Left cardiac atrium (tissue), 4 donors: ENCODE measurements at regions not wholly inside any gene's neighbourhood (a gene's known extent, or its start where the extent isn't known, plus 50 kb on each side); places are given as distances from the start of the nearest gene placed in this dataset.
"Not testable (repeated sequence)": the region's sequence is repeated elsewhere in the genome, so short reads cannot be mapped to it uniquely, and the experiment has no call there.

Source experiments
- ATAC-seq, 2 donors: fragments of 200-7000 bp; cut with Tn5 transposase; one replicate each; pipeline ENCODE4 v1.9.1; 2020; ENCODE audit warnings: mild to moderate bottlenecking in 2 of 2, moderate library complexity in 2 of 2
- DNase-seq: peaks from one replicate; pipeline ENCODE4 v3.0.0-alpha.2; 2020
- intact Hi-C, 2 donors: fragments of 100-400 bp; cut with DNase I; formaldehyde crosslinking; loops; one replicate each; pipeline versions ENCODE4 v1.14.1 to v1.15.1; 2022 to 2023
- donor health status: DM: no; HTN: yes; CAD: no.
- donor health status: DM: no; HTN: yes; CAD: no; lungs with severe emphysema.
- donor health status: DM: yes; HTN: yes; CAD: no.
- donor health status: Dilated cardiomyopathy.

DNA sequence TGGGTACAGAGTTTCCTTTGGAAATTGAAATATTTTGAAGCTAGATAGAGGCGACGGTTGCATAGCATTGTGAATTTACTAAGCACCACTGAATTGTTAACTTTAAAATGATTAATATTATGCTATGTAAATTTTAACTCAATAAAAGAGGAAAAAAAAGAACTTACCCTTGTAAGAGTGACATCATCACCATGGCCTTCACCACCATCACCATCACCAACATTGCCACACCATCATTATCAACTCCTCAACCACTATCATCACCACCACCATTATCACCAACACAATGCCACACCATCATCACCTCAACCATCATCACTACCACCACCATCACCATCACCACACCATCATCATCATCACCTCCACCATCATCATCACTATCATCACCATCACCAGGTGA, 113.9 kb downstream of the TUBA3C start:
- no peak for ATAC-seq
- DNase-seq = no peak
- intact Hi-C loops = no loop called here

DNA sequence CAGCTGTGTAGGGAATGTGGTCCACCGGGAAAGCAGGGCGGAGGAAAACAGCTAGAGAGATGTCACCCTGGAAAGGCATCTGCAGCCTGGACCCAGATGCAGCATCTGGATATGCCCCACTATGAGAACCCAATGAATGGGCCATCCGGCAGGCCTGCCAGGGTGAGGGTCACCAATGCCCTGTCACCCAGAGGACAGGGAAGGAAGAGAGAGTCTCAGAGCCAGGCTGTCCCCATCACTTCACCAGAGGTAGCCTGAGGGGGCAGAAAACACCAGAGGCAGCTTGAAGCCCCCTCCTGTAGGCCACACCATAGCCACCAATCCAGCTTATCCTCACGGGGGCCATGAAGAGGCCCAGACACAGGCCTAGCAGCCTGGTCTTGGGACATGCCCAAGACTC, 118.8 kb downstream of the TUBA3C start:
- no peak for ATAC-seq
- DNase-seq = no peak
- intact Hi-C loops = no loop called here

DNA sequence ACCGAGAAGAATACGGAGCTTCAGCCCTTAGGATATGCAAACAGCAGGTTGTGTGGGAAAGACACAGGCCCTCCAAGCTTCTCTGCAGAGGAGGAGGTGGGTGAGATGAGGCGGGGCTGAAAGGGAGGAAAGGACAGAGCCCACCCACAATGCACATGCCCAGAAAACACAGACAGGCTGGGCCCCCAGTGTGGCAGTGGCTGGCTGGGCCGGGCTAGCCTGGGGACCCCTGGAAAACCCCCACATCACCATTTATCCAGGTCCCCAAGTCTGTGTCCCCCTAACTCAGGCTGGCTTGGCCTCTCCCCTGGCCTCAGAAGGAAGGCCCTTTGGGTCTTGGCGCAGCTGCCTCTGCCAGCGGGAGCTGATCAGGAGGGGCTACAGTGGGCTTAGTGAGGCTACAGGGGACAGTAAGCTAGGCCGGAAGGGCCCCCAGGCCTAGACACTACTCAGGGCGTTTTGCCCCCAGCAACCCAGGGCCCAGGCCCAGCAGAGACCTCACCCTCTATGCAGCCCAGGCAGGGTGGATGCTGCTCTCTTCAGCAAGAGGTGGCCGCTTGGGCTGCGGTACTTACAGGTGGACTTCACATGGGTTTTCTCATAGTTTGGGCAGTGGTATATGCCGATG, 119.5 kb downstream of the TUBA3C start:
- ATAC-seq = no peak
- DNase-seq = no peak

DNA sequence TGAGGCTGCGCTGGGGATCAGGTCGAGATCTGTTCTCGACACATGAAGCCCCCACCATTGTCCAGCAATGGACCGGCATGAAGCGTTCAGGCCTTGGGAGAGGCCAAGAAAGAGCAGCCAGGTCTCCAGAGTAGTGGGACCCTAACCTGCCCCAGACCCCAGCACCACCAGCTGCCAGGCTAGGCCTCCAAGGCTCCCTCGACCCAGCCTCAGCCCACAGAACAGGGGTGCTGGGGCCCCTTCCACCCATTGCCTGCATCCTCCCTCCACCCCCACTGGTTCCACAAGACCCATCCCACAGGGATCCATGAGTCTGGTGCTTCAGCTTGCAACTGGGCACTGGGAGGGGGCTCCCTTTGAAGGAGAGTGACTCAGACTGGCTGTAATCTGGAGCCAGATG, 120.3 kb downstream of the TUBA3C start:
- ATAC-seq (no peak), DNase-seq (no peak)
- intact Hi-C loops = no loop called here

More for the DNA sequence above, 119.5 kb downstream of the TUBA3C start:
- intact Hi-C loops = no loop called here

DNA sequence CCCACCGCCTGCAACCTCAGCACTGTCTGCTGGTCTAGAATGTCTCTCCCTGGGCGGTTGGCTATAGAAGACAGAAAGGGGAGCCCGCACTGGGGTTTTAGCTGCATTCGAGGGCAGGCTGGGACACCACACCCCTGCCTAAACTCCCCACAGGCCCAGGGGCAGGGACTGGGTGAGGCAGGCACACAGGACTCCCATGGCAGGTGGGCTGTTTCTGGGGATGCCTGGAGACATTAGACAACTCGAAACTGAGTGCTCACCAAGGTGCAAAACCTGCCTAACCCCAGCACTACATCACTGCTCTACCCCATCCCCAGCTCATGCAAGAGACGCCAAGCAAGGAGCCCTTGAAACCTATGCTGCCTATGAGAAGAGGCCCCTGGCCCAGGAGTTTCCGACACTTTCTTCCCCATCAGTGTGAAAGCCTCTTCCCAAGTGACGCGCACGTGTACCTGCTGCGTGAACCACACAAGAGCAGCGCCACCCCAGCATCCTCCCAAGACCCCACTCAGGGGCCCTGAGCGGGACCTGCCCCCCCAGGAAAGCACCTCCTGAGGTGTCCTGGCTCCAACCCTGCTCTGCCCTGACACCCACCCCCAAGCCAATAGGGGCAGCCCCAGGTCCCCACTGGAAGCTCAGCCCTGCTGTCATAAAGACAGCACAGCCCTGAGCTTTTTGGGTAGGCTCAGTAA, 121.2 kb downstream of the TUBA3C start:
- ATAC-seq = no peak
- DNase-seq = no peak
- intact Hi-C loops = no loop called here

DNA sequence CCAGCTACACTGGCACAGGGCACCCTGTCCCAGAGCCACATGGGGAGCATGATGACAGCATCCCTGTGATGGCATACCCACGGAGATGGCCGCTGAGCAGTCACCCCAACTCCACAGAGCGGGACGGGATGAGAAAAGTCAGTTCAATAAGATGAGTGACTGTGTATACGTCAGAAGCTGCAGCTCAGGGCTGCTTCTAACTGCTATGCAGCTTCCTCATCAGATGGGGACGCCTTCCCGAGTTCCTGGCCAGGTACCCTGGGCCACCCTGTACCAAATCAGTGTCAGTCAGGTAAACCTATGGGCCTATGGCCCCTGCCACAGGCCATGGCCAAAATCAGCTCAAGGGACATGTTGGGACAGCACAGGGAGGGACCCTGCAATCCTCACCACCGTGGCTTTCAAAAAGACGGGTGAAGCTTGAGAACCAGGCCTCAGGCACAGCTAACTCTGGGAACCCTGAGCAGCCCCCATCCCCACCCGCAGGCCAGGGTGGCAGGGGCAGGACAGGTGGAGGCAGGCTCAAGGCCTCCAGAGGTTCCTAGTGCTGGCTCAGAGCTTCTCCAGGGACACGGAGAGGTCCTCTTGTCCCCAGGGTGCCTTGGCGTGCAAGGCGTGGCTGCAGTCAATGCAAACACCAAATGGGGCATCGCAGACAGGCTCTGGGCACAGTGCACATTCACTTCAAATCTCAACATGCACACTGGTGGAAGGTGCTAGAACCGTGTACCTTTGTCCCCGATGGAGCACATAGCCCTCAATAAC, 122.4 kb downstream of the TUBA3C start:
- DNase-seq (no peak), ATAC-seq (no peak)
- intact Hi-C loops = no loop called here

DNA sequence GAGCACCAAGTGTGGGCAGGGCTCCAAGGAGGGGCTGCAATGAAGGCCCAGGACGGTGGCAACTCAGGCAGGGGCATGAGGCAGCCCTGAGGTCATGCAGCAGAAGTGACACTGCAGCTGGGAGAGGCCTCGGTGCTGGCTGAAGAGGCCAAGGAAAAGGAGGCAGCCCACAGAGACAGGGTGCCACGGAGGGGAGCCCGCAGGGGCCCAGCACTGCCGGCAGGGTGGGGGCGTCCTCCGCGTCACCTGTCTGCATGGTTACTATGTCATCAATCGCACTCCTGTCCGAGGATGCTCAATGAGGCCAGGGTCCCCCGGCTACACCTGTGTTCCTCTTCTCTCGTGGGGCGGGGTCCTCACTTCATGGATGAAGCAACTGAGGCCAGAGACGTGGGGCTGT, 123.1 kb downstream of the TUBA3C start:
- intact Hi-C loops = no loop called here
- DNase-seq (no peak), ATAC-seq (no peak)

DNA sequence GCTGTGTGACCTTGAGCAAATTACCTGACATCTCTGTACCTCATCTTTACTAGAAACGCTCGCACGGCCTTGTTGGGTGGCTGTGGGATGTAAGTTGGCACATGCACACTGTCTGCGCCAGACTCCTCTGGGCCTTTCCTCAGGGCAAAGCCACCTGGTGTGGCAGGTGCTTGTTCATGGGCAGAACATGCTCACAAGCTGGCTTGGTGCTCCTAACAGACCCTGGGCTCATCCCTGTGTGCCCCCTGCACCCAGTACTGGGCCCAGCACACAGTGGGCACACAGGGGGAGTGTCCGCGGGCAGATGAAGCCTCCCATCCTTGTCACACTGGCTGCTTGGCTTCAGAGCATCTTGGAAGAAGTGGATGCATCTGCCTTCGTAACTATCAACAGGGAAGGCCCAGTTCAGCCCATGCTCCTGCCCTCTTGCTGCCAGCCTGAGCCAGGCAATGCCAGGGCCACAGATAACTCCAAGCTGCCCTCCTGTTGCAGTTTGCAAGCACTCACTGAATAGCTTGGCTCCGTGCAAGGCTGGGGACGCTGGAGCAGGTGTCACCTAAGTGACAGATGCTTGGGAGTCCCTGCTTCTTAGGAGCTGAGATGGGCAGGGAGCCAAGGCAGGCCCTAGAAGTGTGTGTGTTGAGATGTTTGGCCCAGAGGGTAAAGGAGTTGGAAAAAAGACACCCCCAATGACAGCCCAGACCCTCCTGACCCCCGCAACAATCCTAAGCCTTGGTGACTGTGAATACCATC, 123.9 kb downstream of the TUBA3C start:
- intact Hi-C loops = no loop called here
- ATAC-seq (no peak), DNase-seq (no peak)

DNA sequence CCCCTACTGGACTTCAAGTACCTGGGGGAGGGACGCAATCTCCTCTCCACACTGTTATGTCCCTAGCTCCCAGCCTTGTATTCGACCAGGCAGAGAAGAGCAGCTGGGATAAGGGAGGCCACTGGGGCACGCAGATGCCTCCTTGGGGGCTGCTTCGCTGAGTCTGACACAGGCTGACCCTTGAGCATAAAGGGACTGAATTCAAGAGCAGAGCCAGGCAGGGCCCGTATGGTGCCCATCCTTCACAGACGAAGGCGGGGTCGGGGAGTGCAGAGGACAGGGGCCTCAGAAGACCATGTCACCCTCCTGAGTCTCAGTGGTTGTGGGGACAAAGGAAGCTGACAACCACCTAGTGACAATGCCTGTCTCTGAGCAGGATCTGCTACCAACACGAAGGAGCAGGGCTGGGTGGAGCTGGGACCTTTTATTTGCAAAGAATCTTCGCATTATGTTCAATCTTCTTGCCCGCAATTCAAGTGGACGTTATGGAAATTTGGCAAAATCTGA, 124.6 kb downstream of the TUBA3C start:
- DNase-seq = no peak
- intact Hi-C loops = no loop called here
- ATAC-seq = no peak

DNA sequence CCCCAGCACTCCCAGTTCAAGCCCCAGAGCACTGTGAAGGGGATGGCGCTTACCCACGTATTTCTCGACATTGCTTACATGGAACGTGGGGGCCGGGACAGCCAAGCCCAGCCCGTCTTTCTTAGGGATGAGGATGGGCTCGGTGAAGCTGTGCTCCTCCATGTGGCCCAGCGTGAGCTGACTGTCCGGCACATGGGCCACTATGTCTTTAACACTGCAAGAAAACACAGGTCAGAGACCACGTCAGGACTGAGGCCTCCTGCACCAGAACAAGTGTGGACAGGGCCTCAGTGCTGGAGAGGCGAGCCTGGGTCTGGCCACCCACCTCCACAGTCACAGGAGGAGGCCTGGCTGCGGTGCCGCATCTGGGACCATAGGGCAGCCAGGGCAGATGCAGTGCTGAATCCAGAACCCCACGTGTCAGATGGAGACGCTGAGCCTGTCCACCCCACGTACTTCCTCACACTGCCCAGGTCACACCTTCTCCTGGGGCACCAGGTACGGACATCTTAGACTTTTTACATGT, 125.2 kb downstream of the TUBA3C start:
- intact Hi-C loops = no loop called here
- DNase-seq (no peak), ATAC-seq (no peak)

DNA sequence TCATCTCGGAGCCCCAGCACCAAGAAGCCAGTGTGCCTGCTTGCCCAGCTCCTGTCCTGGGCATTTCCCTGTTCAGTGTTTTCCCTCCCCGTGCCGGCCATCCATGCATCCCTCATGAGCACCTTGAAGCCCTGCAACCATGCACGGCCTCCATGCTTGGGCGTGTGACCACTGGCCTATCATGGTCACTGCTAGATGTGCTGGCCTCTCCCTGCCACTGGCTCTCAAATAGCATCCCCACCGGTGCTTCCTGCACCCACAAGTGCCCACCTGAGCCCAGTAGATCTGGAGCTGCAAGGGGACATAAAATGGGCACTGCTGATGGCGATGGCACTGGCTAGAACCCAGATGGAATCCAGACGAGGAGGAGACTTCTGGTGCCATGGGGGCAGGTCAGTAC, 126.0 kb downstream of the TUBA3C start:
- intact Hi-C loops = no loop called here
- no peak for ATAC-seq
- no peak for DNase-seq

DNA sequence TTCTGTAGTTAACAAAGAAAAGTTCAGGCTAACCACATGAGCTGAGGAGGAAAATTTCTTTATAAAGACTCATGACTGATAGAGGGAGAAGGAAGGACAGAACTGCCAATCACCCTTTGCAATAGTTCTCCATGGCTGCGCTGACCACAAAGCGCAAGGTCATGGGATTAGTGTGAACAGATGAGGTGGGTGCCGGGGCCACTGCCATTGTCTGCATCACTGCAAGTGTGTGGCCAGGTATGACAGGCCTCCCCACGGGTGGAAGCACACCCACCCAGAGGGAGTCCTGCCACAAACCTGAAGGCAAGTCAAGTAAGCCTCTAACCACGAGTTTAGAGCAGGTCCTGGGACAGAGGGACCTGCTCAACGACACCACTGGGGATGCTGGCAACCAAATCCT, 128.1 kb downstream of the TUBA3C start:
- intact Hi-C loops = no loop called here
- no peak for ATAC-seq
- DNase-seq = no peak

DNA sequence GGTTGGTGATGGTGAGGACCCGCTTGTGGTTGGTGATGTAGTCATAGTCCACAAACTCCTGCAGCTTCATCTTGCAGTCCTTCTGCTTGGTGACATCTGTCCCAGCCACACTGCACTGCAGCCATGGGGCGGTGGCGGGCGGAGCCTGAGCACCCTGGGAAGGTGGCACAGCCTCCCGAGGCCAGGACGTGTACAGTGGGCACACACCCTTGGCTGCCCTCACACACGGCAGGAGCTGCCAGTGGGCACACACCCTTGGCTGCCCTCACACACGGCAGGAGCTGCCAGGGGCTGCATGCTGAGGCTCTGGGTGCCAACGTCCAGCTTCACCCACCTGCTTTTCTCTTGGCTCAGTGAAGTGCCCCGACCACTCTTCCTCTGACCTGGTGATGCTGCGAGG, 128.7 kb downstream of the TUBA3C start:
- no peak for DNase-seq
- intact Hi-C loops = no loop called here
- no peak for ATAC-seq

DNA sequence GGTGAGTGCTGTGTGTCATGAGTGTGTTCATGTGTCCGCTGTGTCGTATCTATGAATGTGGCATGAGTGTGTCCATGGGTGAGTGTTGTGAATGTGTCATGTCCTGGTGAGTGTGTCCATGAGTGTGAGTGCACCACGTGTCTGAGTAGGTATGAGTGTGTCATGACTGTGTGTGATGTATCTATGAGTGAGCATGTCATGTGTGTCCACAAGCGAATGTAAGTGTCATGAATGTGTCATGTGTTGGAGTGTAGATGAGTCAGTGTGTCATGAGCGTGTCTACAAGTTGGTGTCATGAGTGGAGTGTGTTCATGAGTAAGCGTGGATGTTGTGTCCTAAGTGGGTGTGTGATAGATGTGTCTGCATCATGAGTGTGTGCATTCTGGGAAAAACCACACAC, 129.4 kb downstream of the TUBA3C start:
- intact Hi-C loops = no loop called here
- ATAC-seq = no peak

DNA sequence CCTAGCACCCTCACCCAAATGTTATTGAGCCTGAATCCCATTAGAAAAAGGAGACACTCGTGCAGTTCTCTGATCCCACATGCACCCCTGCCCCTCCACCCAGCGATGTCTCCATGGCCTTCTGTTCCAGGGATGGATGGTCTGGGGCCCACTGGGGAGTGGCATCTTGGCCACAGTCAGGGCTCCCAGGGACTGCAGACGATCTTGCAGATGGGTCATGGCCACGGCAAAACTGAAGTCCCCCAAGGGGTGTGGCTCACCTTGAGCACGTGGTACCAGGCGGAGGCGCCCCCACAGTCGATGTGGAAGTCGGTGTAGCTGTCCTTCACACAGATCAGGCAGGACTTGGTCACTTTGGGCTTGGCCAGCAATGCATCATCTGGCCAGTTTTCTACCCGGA, 130.7 kb downstream of the TUBA3C start:
- no peak for ATAC-seq
- intact Hi-C loops = no loop called here
- DNase-seq = no peak

More for the DNA sequence above, 129.4 kb downstream of the TUBA3C start:
- DNase-seq = no peak

DNA sequence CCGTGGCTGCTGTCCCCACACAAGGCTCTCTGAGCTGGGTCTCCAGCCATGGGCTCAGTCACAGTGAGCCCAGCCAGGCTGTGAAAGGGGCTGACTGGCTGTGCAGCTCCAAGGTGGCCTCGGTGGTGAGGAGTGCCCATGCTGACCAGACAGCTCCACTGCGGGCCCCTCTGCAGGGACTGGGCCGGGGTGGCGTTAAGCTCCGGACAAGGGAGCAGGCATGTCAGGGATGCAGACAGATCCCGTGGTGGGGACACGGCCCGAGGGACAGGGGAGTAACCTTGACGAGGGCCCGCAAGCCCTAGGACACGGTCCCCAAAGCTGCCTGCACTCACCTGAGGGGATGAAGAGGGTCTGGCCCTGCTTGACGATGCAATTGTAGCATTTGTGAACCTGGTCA, 132.0 kb downstream of the TUBA3C start:
- ATAC-seq, DNase-seq, intact Hi-C loops: not testable (repeated sequence)

DNA sequence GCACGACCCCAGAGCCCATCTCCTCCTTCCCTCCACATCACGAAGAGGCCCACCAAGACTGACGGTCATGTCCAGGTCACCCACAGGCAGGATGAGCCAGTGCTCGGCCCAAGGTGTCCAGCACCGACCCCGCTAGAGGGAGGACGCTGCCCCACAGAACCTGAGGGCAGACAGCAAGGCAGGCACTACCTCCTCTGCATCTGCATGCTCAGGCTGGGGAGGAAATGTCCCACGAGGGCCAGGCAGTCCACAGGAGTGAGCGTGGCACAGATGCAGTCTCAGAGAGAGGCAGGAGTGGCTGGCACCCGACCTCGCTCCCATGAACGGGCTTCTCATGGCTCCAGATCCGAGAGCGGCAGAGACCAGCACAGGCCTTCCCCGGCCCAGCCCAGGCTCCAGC, 133.2 kb downstream of the TUBA3C start:
- DNase-seq = no peak
- intact Hi-C loops = no loop called here
- no peak for ATAC-seq

DNA sequence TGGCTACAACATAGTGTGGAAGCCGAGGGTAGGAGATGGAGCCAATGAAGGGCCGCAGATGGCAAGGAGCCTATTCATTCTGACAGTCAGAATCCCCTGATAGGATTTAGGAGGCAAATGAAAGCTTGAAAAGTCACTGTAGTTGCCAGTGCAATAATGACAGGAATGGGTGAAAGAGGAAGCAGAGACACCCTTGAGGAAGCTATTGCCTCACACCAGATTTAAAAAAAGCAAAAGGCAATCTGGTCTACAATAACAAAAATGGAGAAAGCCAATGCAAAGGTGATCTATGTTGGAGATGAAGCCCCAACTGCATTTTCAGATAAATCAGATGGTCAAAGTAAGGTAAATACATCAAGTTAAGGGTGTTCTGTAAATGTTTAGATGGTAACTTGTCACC, 158.5 kb downstream of the TUBA3C start:
- ATAC-seq = no peak
- DNase-seq = no peak
- intact Hi-C loops = no loop called here

DNA sequence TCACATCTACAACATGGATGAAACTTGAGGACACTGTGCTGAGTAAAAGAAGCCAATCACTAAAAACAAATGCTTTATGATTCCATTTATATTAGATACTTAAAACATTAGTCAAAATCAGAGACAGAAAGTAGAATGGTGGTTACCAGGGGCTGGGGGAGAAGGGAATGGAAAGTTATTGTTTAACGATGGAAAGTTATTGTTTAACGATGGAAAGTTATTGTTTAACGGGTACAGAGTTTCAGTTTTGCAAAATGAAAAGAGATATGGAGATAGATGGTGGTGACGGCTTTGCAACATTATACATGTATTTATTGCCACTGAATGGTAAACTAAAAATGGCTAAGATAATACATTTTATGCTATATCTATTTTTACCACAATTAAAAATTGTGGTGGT, 160.6 kb downstream of the TUBA3C start:
- ATAC-seq (no peak), DNase-seq (no peak)
- intact Hi-C loops = no loop called here

DNA sequence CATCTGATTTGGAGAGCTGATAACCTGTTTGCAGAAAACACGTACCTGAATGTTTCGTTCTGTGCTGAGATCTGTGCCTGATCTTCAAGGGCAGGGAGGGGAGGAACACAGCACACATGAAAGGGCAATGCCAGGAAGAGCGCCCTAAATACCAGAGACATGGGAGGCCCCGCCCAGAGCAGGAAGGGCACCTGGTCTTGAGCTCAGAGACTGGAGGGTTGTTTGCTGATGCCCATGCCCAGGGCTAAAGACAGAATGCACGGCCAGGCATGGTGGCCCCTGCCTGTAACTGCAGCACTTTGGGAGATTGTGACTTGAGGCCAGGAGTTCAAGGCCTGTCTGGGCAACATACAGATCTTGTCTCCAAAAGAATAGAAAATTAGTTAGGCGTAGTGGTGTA, 183.2 kb downstream of the TUBA3C start:
- intact Hi-C loops = no loop called here
- ATAC-seq (no peak), DNase-seq (no peak)
